ENCODE measurements at regions not wholly inside any gene's neighbourhood (a gene's known extent, or its start where the extent isn't known, plus 50 kb on each side); places are given as distances from the start of the nearest gene placed in this dataset.

DNA sequence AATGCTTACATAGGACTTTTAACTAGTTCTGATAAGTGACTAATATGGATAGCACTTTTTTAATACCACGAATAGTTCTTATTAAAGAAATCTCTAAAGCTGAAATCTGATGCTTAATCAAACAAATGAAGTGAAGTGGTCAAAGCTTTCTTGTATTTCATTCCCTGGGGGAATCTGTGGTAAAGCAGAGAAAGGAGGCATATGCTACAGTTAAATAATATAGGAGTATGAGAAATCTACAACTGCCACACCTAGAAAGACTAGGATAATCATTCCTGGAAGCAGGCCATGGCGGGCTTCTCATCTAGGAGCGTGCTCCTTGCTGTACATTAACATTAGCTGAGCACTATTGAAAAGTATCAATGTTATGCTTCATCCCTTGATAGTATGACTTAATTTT lies 835.7 kb downstream of the OTOL1 start:
- Histone ChIP-seq H3K36me3 (ENCODE audit: insufficient read depth) (no peaks in the 10 kb centered on the region), H3K27ac (ENCODE audit: low read depth) (no peak overlapping the region), H3K4me3 (ENCODE audit: low read depth, low read length) (no peak overlapping the region), H3K4me1 (ENCODE audit: insufficient read depth) (no peaks in the 10 kb centered on the region)
- WGBS: 87% methylated on average over 3 of the region's 3 CpGs
- DNase-seq (ENCODE audit: extremely low spot score): no peak

GRCh38 chr3:162334537-162334936 lies 837.9 kb downstream of the OTOL1 start:
- H3K36me3 ChIP-seq (ENCODE audit: insufficient read depth): no peaks in the 10 kb centered on the region
- DNase-seq (ENCODE audit: extremely low spot score): no peak
- no peaks in the 10 kb centered on the region for H3K4me1 ChIP-seq (ENCODE audit: insufficient read depth)
- H3K4me3 ChIP-seq (ENCODE audit: low read depth, low read length): no peak overlapping the region
- 91% methylated on average over 3 of the region's 3 CpGs for WGBS
- H3K27ac ChIP-seq (ENCODE audit: low read depth): no peak overlapping the region

GRCh38 chr3:162337630-162338029 lies 841.0 kb downstream of the OTOL1 start:
- Histone ChIP-seq H3K4me1 (ENCODE audit: insufficient read depth) (no peaks in the 10 kb centered on the region), H3K4me3 (ENCODE audit: low read depth, low read length) (no peak overlapping the region), H3K27ac (ENCODE audit: low read depth) (no peak overlapping the region), H3K36me3 (ENCODE audit: insufficient read depth) (no peaks in the 10 kb centered on the region)
- 84% methylated on average over 1 of the region's 1 CpG for WGBS
- no peak for DNase-seq (ENCODE audit: extremely low spot score)

GRCh38 chr3:162338514-162338913 lies 841.9 kb downstream of the OTOL1 start:
- no peak overlapping the region for H3K27ac ChIP-seq (ENCODE audit: low read depth)
- no peak for DNase-seq (ENCODE audit: extremely low spot score)

GRCh38 chr3:162348912-162349311 lies 852.3 kb downstream of the OTOL1 start:
- H3K4me1 ChIP-seq (ENCODE audit: insufficient read depth): no peaks in the 10 kb centered on the region
- peak; percentile 51 for DNase-seq (ENCODE audit: extremely low spot score)
- H3K27ac ChIP-seq (ENCODE audit: low read depth): no peak overlapping the region
- no peaks in the 10 kb centered on the region for H3K36me3 ChIP-seq (ENCODE audit: insufficient read depth)
- no peak overlapping the region for H3K4me3 ChIP-seq (ENCODE audit: low read depth, low read length)
- WGBS: 23% methylated on average over 2 of the region's 2 CpGs

More at GRCh38 chr3:162338514-162338913, 841.9 kb downstream of the OTOL1 start:
- Histone ChIP-seq H3K36me3 (ENCODE audit: insufficient read depth) (no peaks in the 10 kb centered on the region), H3K4me1 (ENCODE audit: insufficient read depth) (no peaks in the 10 kb centered on the region), H3K4me3 (ENCODE audit: low read depth, low read length) (no peak overlapping the region)

- Histone ChIP-seq H3K4me3 (ENCODE audit: low read depth, low read length) (no peak overlapping the region), H3K36me3 (ENCODE audit: insufficient read depth) (no peaks in the 10 kb centered on the region), H3K4me1 (ENCODE audit: insufficient read depth) (no peaks in the 10 kb centered on the region), H3K27ac (ENCODE audit: low read depth) (no peak overlapping the region)
- no peak for DNase-seq (ENCODE audit: extremely low spot score)
- WGBS: 78% methylated on average over 2 of the region's 2 CpGs
Measured at GRCh38 chr3:162353414-162353813, 856.8 kb downstream of the OTOL1 start.

DNA sequence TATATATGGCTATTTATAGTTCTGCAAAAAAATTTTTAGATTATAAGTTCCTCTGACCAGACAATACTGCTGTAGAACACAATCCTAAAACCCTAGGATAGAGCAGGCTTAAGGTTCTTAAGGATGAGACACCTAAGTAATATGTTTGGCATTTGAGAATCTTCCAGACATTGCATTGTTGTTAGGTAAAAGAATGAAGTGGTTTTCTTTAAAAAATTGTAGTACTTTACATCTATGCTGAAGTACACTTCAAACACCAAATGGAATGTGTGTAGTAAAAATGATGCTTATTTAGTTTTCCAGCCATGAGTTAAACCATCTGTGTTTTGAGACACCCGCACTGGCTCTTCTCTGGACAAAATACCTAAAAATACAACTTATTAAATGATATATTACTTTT lies 857.7 kb downstream of the OTOL1 start:
- H3K4me3 ChIP-seq (ENCODE audit: low read depth, low read length): no peak overlapping the region
- H3K36me3 ChIP-seq (ENCODE audit: insufficient read depth): no peaks in the 10 kb centered on the region
- H3K27ac ChIP-seq (ENCODE audit: low read depth): no peak overlapping the region
- DNase-seq (ENCODE audit: extremely low spot score): peak; percentile 29
- H3K4me1 ChIP-seq (ENCODE audit: insufficient read depth): no peaks in the 10 kb centered on the region
- WGBS: 61% methylated on average over 1 of the region's 1 CpG

- 49% methylated on average over 4 of the region's 4 CpGs for WGBS
- Histone ChIP-seq H3K4me1 (ENCODE audit: insufficient read depth) (no peaks in the 10 kb centered on the region), H3K27ac (ENCODE audit: low read depth) (no peak overlapping the region), H3K4me3 (ENCODE audit: low read depth, low read length) (no peak overlapping the region), H3K36me3 (ENCODE audit: insufficient read depth) (no peaks in the 10 kb centered on the region)
- DNase-seq (ENCODE audit: extremely low spot score): no peak
Measured at GRCh38 chr3:162365066-162365719, 868.6 kb downstream of the OTOL1 start.

- WGBS: 54% methylated on average over 4 of the region's 4 CpGs
- H3K4me3 ChIP-seq (ENCODE audit: low read depth, low read length): no peak overlapping the region
- H3K27ac ChIP-seq (ENCODE audit: low read depth): no peak overlapping the region
- H3K4me1 ChIP-seq (ENCODE audit: insufficient read depth): no peaks in the 10 kb centered on the region
- no peak for DNase-seq (ENCODE audit: extremely low spot score)
- no peaks in the 10 kb centered on the region for H3K36me3 ChIP-seq (ENCODE audit: insufficient read depth)
Measured at GRCh38 chr3:162366166-162366766, 869.7 kb downstream of the OTOL1 start.

- 29% methylated on average over 3 of the region's 3 CpGs for WGBS
- no peak overlapping the region for H3K4me3 ChIP-seq (ENCODE audit: low read depth, low read length)
- no peaks in the 10 kb centered on the region for H3K4me1 ChIP-seq (ENCODE audit: insufficient read depth)
- H3K36me3 ChIP-seq (ENCODE audit: insufficient read depth): no peaks in the 10 kb centered on the region
- DNase-seq (ENCODE audit: extremely low spot score): no peak
- H3K27ac ChIP-seq (ENCODE audit: low read depth): no peak overlapping the region
Measured at GRCh38 chr3:162367429-162368260, 871.0 kb downstream of the OTOL1 start.

- H3K4me1 ChIP-seq (ENCODE audit: insufficient read depth): no peaks in the 10 kb centered on the region
- no peak for DNase-seq (ENCODE audit: extremely low spot score)
- H3K36me3 ChIP-seq (ENCODE audit: insufficient read depth): no peaks in the 10 kb centered on the region
- no peak overlapping the region for H3K4me3 ChIP-seq (ENCODE audit: low read depth, low read length)
- H3K27ac ChIP-seq (ENCODE audit: low read depth): no peak overlapping the region
- 47% methylated on average over 4 of the region's 4 CpGs for WGBS
Measured at GRCh38 chr3:162368417-162368816, 871.8 kb downstream of the OTOL1 start.

- DNase-seq (ENCODE audit: extremely low spot score): no peak
- Histone ChIP-seq H3K4me3 (ENCODE audit: low read depth, low read length) (no peak overlapping the region), H3K27ac (ENCODE audit: low read depth) (no peak overlapping the region), H3K36me3 (ENCODE audit: insufficient read depth) (no peaks in the 10 kb centered on the region), H3K4me1 (ENCODE audit: insufficient read depth) (no peaks in the 10 kb centered on the region)
- WGBS: 60% methylated on average over 1 of the region's 1 CpG
Measured at GRCh38 chr3:162369306-162369705, 872.7 kb downstream of the OTOL1 start.

- Histone ChIP-seq H3K27ac (ENCODE audit: low read depth) (no peak overlapping the region), H3K4me1 (ENCODE audit: insufficient read depth) (no peaks in the 10 kb centered on the region), H3K4me3 (ENCODE audit: low read depth, low read length) (no peak overlapping the region), H3K36me3 (ENCODE audit: insufficient read depth) (no peaks in the 10 kb centered on the region)
- DNase-seq (ENCODE audit: extremely low spot score): no peak
- 98% methylated on average over 1 of the region's 1 CpG for WGBS
Measured at GRCh38 chr3:162370141-162370540, 873.5 kb downstream of the OTOL1 start.

DNA sequence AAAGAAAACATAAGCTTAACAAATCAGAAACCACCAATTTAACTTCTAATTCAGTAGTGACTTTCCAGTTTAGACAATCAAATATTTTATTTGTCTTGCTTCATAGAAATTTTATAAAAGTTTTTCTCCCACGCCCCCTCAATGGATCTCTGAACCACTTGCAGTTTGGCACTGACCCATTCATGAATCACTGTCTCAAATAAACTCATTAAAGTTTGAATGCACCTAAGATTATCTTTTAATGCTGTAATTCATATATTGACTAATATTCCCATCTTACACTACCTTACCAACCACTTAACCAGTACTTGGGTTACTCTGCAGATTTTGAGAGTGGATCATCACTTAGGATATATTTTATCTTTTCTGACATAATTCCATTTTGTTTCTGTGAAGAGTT lies 880.2 kb downstream of the OTOL1 start:
- no peak overlapping the region for H3K27ac ChIP-seq (ENCODE audit: low read depth)
- no peaks in the 10 kb centered on the region for H3K36me3 ChIP-seq (ENCODE audit: insufficient read depth)
- no peak overlapping the region for H3K4me3 ChIP-seq (ENCODE audit: low read depth, low read length)
- 83% methylated on average over 1 of the region's 1 CpG for WGBS
- H3K4me1 ChIP-seq (ENCODE audit: insufficient read depth): no peaks in the 10 kb centered on the region
- no peak for DNase-seq (ENCODE audit: extremely low spot score)
